DND-41 (cell line): ENCODE measurements at regions not wholly inside any gene's neighbourhood (a gene's known extent, or its start where the extent isn't known, plus 50 kb on each side); places are given as distances from the start of the nearest gene placed in this dataset.
A peak's percentile ranks its signal among the peaks of the same experiment; 100 is the strongest.

ENCODE experiments used
- ATAC-seq: fragments of 200-7000 bp; cut with Tn5 transposase; 3 replicates; pipeline ENCODE4 v1.9.1; 2021; ENCODE audit warnings: low read depth; ENCODE audit not compliant: insufficient read depth
- DNase-seq: peaks from one replicate; pipeline ENCODE4 v3.0.0-alpha.2; 2020
- H2AFZ ChIP-seq: 2 replicates; pipeline ENCODE4 v1.6.0; 2012; ENCODE audit warnings: low read depth, low read length
- H3K27ac ChIP-seq: 2 replicates; pipeline ENCODE4 v1.5.1; 2012; ENCODE audit warnings: low read length, inconsistent platforms
- H3K27me3 ChIP-seq: fragments of 200-600 bp; sonication (generic); 2 replicates; pipeline ENCODE4 v1.6.0; 2012; ENCODE audit warnings: low read length, mild to moderate bottlenecking, inconsistent platforms; ENCODE audit not compliant: insufficient read depth, poor library complexity
- H3K36me3 ChIP-seq: 2 replicates; pipeline ENCODE4 v1.5.1; 2012; ENCODE audit warnings: low read length, inconsistent platforms; ENCODE audit not compliant: insufficient read depth
- H3K4me1 ChIP-seq: 2 replicates; pipeline ENCODE4 v1.5.1; 2012; ENCODE audit warnings: mild to moderate bottlenecking, low read length; ENCODE audit not compliant: insufficient read depth
- H3K4me2 ChIP-seq: 2 replicates; pipeline ENCODE4 v1.6.0; 2012; ENCODE audit warnings: mild to moderate bottlenecking, moderate library complexity, low read length, inconsistent platforms; ENCODE audit not compliant: insufficient read depth
- H3K4me3 ChIP-seq, 2 experiments: fragments of 200-600 bp in 1 of 2; shearing (Covaris generic) in 1 of 2; 2 replicates each; pipeline ENCODE4 v1.5.1; 2012 to 2016; ENCODE audit warnings: inconsistent platforms in 2 of 2, low read length in 2 of 2, mild to moderate bottlenecking in 2 of 2, low read depth in 1 of 2, moderate library complexity in 1 of 2
- H3K79me2 ChIP-seq: 2 replicates; pipeline ENCODE4 v1.6.0; 2012; ENCODE audit warnings: low read length, inconsistent platforms; ENCODE audit not compliant: insufficient read depth
- H3K9ac ChIP-seq: 2 replicates; pipeline ENCODE4 v1.6.0; 2012; ENCODE audit warnings: low read depth, mild to moderate bottlenecking, inconsistent platforms, low read length, moderate library complexity
- H3K9me3 ChIP-seq: 2 replicates; pipeline ENCODE4 v1.5.1; 2012; ENCODE audit warnings: low read length, moderate library complexity, mild to moderate bottlenecking, inconsistent platforms; ENCODE audit not compliant: insufficient read depth, severe bottlenecking
- H4K20me1 ChIP-seq: 2 replicates; pipeline ENCODE4 v1.6.0; 2012; ENCODE audit warnings: low read length; ENCODE audit not compliant: insufficient read depth
- EZH2 ChIP-seq: IDR thresholded peaks from 3 replicates; pipeline ENCODE4 v1.6.1; 2012; ENCODE audit warnings: borderline replicate concordance, low read depth, mild to moderate bottlenecking, moderate library complexity, low read length, inconsistent platforms; ENCODE audit not compliant: severe bottlenecking
- TF ChIP-seq, protein P1 (sequence below): IDR thresholded peaks from 2 replicates; pipeline ENCODE4 v1.5.1; 2012; ENCODE audit warnings: borderline replicate concordance, low read length, moderate library complexity, mild to moderate bottlenecking; ENCODE audit not compliant: poor library complexity, severe bottlenecking; ENCODE audit errors: extremely low read depth

DNA sequence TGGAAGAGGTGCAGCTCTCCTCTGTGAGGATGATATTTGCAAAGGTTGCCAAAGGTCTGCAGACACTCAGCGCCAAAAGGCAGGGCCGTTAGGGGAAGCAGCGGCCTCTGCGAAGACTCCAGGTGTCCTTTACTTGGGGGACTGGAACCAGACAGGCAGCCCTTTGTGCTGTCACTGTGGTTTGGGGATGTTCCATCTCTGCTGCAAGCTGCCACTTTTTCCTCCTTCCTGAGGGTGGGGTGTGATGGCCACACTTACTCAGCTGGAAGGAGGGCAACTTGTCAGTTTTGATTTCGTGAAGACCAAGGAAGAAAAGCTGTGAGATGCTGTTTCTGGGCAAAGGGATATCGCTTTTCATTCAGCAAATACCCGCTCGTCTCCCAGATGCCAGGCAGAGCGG lies 96.5 kb upstream of the PRR5 start:
- Histone ChIP-seq H4K20me1 (no peaks in the 10 kb centered on the region), H3K36me3 (no peaks in the 10 kb centered on the region), H3K4me3 (no peak overlapping the region), H3K4me2 (no peak overlapping the region), H3K27me3 (no peaks in the 10 kb centered on the region), H2AFZ (no peak overlapping the region), H3K4me1 (no peaks in the 10 kb centered on the region), H3K9me3 (no peaks in the 10 kb centered on the region), H3K27ac (no peak overlapping the region), H3K79me2 (no peaks in the 10 kb centered on the region), H3K9ac (no peak overlapping the region)
- DNase-seq (no peak), ATAC-seq (peak; percentile 45; the same call in 1 of the 3 replicates)
- TF ChIP-seq, protein P1, sequence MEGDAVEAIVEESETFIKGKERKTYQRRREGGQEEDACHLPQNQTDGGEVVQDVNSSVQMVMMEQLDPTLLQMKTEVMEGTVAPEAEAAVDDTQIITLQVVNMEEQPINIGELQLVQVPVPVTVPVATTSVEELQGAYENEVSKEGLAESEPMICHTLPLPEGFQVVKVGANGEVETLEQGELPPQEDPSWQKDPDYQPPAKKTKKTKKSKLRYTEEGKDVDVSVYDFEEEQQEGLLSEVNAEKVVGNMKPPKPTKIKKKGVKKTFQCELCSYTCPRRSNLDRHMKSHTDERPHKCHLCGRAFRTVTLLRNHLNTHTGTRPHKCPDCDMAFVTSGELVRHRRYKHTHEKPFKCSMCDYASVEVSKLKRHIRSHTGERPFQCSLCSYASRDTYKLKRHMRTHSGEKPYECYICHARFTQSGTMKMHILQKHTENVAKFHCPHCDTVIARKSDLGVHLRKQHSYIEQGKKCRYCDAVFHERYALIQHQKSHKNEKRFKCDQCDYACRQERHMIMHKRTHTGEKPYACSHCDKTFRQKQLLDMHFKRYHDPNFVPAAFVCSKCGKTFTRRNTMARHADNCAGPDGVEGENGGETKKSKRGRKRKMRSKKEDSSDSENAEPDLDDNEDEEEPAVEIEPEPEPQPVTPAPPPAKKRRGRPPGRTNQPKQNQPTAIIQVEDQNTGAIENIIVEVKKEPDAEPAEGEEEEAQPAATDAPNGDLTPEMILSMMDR, result no peak
- no peak for TF ChIP-seq EZH2

DNA sequence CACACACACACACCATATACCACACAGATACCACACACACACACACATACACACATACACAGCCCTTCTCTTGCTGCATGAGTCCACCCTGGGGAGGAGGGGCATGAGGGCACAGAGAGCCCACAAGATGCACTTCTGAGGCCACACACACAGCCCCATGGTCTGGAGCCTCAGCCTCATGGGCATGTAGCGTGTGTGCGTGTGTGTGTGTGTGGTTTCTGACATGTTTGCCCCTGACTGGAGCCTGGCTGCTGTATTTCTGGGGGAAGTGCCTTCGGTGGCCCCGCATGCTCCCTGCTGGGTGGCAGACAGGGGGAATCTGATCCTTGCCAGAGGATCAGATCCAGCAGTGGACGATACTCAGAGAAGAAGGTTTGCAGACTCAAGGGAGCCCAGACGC lies 97.0 kb upstream of the PRR5 start:
- no peak overlapping the region for H3K9ac ChIP-seq
- TF ChIP-seq, protein P1, result no peak
- TF ChIP-seq EZH2, result no peak
- H3K27ac ChIP-seq, result no peak overlapping the region
- H3K4me2 ChIP-seq, result no peak overlapping the region
- H3K79me2 ChIP-seq, result no peaks in the 10 kb centered on the region
- H3K4me3 ChIP-seq, result no peak overlapping the region
- no peak for DNase-seq
- no peaks in the 10 kb centered on the region for H3K27me3 ChIP-seq
- H4K20me1 ChIP-seq, result no peaks in the 10 kb centered on the region
- no peak overlapping the region for H2AFZ ChIP-seq
- H3K4me1 ChIP-seq, result no peaks in the 10 kb centered on the region
- H3K9me3 ChIP-seq, result no peaks in the 10 kb centered on the region
- H3K36me3 ChIP-seq, result no peaks in the 10 kb centered on the region
- ATAC-seq, result no peak

DNA sequence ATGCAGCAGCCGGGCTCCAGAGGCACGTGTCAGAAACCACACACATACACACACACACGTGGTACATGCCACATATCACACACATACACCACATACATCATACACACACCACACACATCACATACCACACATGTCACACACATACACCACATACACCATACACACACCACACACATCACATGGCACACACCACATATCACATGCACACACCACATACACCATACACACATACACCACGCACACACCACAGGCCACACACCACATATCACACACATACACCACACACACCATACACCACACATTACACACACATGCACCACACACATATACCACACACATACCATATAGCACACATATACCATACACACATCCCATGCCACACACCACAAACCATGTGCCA lies 97.5 kb upstream of the PRR5 start:
- no peaks in the 10 kb centered on the region for H3K9me3 ChIP-seq
- TF ChIP-seq, protein P1, result no peak
- TF ChIP-seq EZH2, result no peak
- H3K4me3 ChIP-seq, result no peak overlapping the region
- no peaks in the 10 kb centered on the region for H3K36me3 ChIP-seq
- H4K20me1 ChIP-seq, result no peaks in the 10 kb centered on the region
- no peak for DNase-seq
- no peaks in the 10 kb centered on the region for H3K79me2 ChIP-seq
- ATAC-seq, result no peak
- no peak overlapping the region for H3K4me2 ChIP-seq
- no peak overlapping the region for H3K27ac ChIP-seq
- H3K27me3 ChIP-seq, result no peaks in the 10 kb centered on the region
- H3K4me1 ChIP-seq, result no peaks in the 10 kb centered on the region
- H3K9ac ChIP-seq, result no peak overlapping the region
- no peak overlapping the region for H2AFZ ChIP-seq

DNA sequence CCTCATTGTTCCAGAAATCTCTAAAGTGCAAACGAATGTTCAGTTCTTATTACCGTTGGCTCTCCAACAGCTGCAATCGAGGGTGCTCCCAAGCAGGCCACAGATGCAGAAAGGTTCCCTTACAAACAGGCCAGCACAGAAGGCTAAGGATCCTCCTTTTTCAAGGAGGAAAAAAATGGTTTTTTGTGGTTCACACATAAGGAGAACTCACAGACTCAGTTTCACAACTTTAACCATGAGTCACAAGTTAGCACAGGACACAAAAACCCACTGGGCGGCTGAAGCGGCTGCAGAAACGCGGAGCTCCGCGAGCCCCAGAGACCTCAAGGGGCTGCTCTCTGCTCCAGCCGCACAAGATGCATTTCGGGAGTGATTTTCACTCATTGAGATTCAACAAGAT lies 98.2 kb upstream of the PRR5 start:
- no peak overlapping the region for H3K27ac ChIP-seq
- H3K27me3 ChIP-seq, result no peaks in the 10 kb centered on the region
- H3K4me1 ChIP-seq, result no peaks in the 10 kb centered on the region

More for the DNA sequence above, 98.2 kb upstream of the PRR5 start:
- Histone ChIP-seq H3K4me2 (no peak overlapping the region), H3K4me3 (no peak overlapping the region), H3K79me2 (no peaks in the 10 kb centered on the region), H4K20me1 (0 out of 2 replicates have a peak, but pooled peaks cover 3% of the 10 kb centered on the region), H3K9ac (no peak overlapping the region), H3K36me3 (no peaks in the 10 kb centered on the region), H2AFZ (no peak overlapping the region), H3K9me3 (no peaks in the 10 kb centered on the region)
- DNase-seq, result no peak
- no peak for TF ChIP-seq EZH2
- TF ChIP-seq, protein P1, result no peak
- ATAC-seq, result no peak
